ENCODE measurements at regions not wholly inside any gene's neighbourhood (a gene's known extent, or its start where the extent isn't known, plus 50 kb on each side); places are given as distances from the start of the nearest gene placed in this dataset.

GRCh38 chr11:109865548-109866186 lies 227.5 kb upstream of the ZC3H12C start:
- TF ChIP-seq CTCF (IDR thresholded peaks at IDR 0.05) (no peak), POLR2AphosphoS5 (IDR thresholded peaks at IDR 0.05) (no peak), EP300 (IDR thresholded peaks at IDR 0.05) (no peak), POLR2A (IDR thresholded peaks at IDR 0.05) (no peak)
